GM18508 (cell line): ENCODE measurements at regions not wholly inside any gene's neighbourhood (a gene's known extent, or its start where the extent isn't known, plus 50 kb on each side); places are given as distances from the start of the nearest gene placed in this dataset.
"Not testable (repeated sequence)": the region's sequence is repeated elsewhere in the genome, so short reads cannot be mapped to it uniquely, and the experiment has no call there.

Experiments
- ATAC-seq: cut with Tn5 transposase; IDR thresholded peaks from one replicate; pipeline ENCODE4 v1.9.1; 2021; ENCODE audit warnings: moderate number of reproducible peaks; ENCODE audit not compliant: insufficient read depth, unreplicated experiment

- ATAC-seq, result no peak
These were observed 504.8 kb upstream of the BOD1L1 start for GRCh38 chr4:14132301-14132700.

GRCh38 chr4:14138106-14138505, 510.6 kb upstream of the BOD1L1 start:
- no peak for ATAC-seq

- ATAC-seq, result peak; percentile 76
These were observed 516.4 kb upstream of the BOD1L1 start for GRCh38 chr4:14143892-14144291.

GRCh38 chr4:14149176-14150053, 521.9 kb upstream of the BOD1L1 start:
- no peak for ATAC-seq

GRCh38 chr4:14151101-14151500, 523.6 kb upstream of the BOD1L1 start:
- ATAC-seq, result no peak

GRCh38 chr4:14152834-14153519, 525.5 kb upstream of the BOD1L1 start:
- ATAC-seq, result peak; percentile 78

- ATAC-seq, result no peak
These were observed 528.3 kb upstream of the BOD1L1 start for GRCh38 chr4:14155803-14156202.

GRCh38 chr4:14157262-14157661, 529.7 kb upstream of the BOD1L1 start:
- peak; percentile 38 for ATAC-seq

GRCh38 chr4:14165222-14165920, 537.8 kb upstream of the BOD1L1 start:
- ATAC-seq, result peak; percentile 99

- ATAC-seq, result no peak
These were observed 540.5 kb upstream of the BOD1L1 start for GRCh38 chr4:14167876-14168510.

GRCh38 chr4:14168919-14169318, 541.4 kb upstream of the BOD1L1 start:
- ATAC-seq, result peak; percentile 51

GRCh38 chr4:14169460-14169859, 541.9 kb upstream of the BOD1L1 start:
- ATAC-seq, result no peak

- not testable (repeated sequence) for ATAC-seq
These were observed 542.4 kb upstream of the BOD1L1 start for GRCh38 chr4:14169940-14170339.

- ATAC-seq, result no peak
These were observed 549.1 kb upstream of the BOD1L1 start for GRCh38 chr4:14176613-14177012.

GRCh38 chr4:14177987-14178386, 550.5 kb upstream of the BOD1L1 start:
- peak; percentile 71 for ATAC-seq

- peak; percentile 45 for ATAC-seq
These were observed 550.9 kb upstream of the BOD1L1 start for GRCh38 chr4:14178421-14178820.

- ATAC-seq, result no peak
These were observed 552.6 kb upstream of the BOD1L1 start for GRCh38 chr4:14180166-14180565.

GRCh38 chr4:14180983-14181601, 553.6 kb upstream of the BOD1L1 start:
- no peak for ATAC-seq

GRCh38 chr4:14182148-14182547, 554.6 kb upstream of the BOD1L1 start:
- no peak for ATAC-seq

- no peak for ATAC-seq
These were observed 556.7 kb upstream of the BOD1L1 start for GRCh38 chr4:14184265-14184664.
